AG08395 (cell line): ENCODE measurements at regions not wholly inside any gene's neighbourhood (a gene's known extent, or its start where the extent isn't known, plus 50 kb on each side); places are given as distances from the start of the nearest gene placed in this dataset.

ENCODE experiments used
- DNase-seq: peaks from one replicate; pipeline ENCODE4 v3.0.0; 2012; ENCODE audit warnings: mixed read lengths, low spot score

GRCh38 chr7:12941512-12941911 lies 254.1 kb downstream of the ARL4A start:
- DNase-seq: no peak

GRCh38 chr7:12942609-12943008 lies 255.2 kb downstream of the ARL4A start:
- DNase-seq: no peak

- DNase-seq: no peak
Measured at GRCh38 chr7:12943781-12944180, 256.3 kb downstream of the ARL4A start.

- no peak for DNase-seq
Measured at GRCh38 chr7:12945901-12946300, 258.5 kb downstream of the ARL4A start.

- DNase-seq: no peak
Measured at GRCh38 chr7:12947465-12947864, 260.0 kb downstream of the ARL4A start.

GRCh38 chr7:12949060-12949931 lies 261.9 kb downstream of the ARL4A start:
- DNase-seq: no peak

DNA sequence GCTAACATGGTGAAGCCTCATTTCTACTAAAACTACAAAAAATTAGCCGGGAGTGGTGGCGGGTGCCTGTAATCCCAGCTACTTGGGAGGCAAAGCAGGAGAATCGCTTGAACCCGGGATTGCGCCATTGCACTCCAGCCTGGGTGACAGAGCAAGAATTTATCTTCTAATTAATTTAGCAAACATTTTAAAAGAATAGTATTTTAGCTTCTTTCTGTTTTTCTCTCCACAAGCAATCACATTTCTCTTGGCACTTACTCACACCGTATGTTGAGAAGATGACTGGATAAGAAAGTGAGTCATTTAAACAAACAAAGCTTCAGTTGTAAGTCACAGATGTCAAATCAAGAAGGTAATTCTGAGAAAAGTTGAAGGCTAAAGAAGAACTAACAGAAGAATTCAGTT lies 264.0 kb downstream of the ARL4A start:
- peak; percentile 28 for DNase-seq

GRCh38 chr7:12954380-12955033 lies 267.1 kb downstream of the ARL4A start:
- DNase-seq: no peak

DNA sequence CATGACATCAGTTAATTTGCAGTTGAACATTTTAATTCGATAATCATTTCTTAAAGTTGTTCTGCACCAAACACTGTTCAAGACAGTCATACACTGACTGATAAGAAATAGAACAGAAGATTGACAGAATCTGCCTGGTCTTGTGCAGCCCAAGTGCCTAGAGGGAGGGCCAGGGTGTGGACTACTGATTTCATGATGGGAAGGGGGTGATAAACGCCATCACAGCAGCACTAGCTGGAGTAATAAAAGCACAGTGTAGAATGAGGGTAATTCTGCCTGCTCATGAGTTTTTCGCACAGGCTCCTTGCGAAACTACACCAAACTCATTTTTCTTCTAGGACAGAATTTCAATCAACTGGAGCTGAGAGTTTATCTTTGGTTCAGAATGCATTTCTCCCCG lies 270.1 kb downstream of the ARL4A start:
- no peak for DNase-seq

DNA sequence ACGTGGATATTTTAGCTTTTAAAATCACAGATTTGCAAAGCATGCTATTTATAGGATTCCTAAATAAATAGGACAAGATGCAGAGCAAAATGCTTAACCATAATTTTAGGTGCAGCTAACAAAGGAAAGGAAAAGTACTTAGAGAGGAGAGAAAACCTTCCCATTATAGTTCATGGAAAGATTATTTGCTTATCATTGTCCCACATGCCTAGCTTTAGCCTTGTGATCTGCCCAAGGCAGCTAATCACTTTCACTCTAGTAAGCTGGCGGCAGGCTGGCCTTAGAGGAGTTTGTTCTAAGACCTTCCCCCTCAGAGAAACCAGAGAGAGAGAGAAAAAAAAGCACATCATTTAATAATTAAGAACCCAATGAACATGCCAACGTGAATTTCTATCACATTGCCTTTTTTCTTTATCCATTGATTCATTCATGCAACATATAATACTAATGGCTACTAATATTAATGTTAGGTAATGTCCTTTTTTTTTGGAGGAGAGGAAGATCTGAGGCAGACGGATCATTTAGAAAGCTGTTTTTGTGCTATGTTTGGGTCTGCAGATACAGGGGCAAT lies 274.6 kb downstream of the ARL4A start:
- no peak for DNase-seq

GRCh38 chr7:12963435-12963834 lies 276.0 kb downstream of the ARL4A start:
- DNase-seq: no peak

GRCh38 chr7:12964836-12965235 lies 277.4 kb downstream of the ARL4A start:
- DNase-seq: no peak

DNA sequence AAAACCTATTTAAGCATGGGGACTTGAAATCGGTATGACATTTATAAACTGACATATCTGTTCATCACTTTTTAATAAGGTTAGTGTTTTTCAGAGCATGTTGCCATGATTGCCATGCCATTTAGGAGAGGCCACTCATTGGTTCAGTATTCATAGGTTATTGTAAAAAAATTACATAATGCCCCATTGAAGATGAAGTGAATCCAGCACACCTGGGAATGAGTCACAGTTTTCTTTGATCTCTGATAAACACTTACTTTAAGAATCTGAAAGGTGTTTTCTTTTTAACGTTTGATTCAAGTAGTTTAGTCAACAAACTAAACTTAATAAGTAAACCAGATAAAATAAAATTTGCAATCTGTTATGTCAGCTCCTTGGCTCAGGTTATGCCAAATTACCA lies 278.3 kb downstream of the ARL4A start:
- no peak for DNase-seq

DNA sequence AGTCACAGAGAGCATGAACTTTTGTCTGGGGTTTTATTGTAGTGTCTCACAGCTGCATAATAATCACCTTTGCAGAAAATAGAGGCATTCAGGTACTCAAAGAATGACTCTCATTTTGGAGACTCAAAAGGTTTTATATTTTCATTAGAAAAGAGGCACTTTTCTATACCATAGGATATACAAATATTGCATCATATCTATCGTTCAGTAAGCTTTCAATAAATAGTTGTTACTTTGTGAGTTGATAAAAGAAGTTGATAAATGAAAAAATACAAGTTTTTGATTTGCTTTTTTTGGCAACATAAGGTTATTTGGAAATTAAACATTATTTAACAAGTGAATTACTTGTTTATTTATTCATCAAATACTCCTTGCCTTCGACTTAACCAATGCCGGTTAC lies 279.9 kb downstream of the ARL4A start:
- no peak for DNase-seq

DNA sequence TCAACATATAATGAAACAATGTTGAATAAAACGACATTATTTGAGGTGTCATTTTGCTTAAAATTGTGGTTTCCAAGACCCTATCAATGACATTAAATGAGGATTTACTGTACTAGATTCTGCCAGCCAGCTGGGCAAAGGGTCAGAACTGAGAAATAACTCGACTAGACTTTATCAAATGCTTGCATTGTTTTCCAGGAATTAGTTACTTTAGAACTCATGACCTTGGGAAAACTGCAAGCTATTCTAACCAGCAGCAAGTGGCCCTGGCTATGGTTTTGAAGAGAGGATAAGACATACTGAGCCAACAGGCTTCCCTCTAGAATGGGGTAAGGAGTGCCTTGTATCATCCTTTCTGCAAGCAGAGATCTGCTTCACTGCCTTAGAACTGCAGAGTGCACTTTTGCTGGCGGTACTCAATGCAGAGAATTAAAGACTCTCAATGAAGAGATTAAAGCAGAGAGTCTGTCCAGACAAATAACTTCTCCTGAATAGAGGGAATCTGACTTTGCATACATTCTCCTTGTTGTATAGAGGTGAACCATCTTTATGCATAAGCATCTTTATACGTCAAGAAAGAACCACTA lies 281.5 kb downstream of the ARL4A start:
- DNase-seq: no peak

DNA sequence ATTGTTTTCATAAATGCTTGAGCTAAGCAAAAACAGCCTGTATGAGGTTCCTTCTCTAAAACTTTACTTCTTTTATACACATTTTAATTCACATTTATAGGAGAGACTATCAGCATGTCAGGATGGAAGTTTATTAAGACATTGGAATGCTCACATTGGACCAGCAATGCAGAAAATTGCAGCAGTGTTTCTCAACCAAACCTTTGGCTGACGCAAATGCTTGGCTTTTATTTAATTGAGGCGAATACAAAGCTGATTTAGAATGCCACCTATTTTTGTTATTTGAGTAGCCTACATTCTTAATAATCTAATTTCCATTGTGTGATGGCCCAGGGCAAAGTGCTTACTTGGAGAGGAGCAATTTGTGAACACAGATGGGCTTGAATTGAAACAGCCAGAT lies 283.2 kb downstream of the ARL4A start:
- no peak for DNase-seq

DNA sequence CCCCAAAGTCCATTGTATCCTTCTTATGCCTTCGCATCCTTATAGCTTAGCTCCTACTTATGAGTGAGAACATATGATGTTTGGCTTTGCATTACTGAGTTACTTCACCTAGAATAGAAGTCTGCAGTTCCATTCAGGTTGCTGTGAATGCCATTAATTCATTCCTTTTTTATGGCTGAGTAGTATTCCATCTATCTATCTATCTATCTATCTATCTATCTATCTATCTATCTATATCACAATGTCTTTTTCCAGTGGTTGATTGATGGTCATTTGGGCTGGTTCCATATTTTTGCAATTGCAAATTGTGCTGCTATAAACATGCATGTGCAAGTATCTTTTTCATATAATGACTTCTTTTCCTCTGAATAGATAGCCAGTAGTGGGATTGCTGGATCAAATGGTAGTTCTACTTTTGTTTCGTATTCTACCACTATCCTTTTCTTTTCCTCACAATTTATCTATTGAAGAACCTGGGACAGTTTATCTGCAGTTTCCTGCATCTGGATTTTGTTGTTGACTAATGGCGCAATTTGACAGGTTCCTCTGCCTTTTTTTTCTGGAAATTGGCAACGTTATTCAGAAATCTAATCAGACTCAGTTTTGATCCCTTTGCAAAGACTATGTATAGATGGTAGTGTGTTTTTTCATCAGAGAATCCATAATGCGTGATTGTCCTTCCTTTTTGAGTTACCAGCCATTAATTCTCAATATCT lies 287.2 kb downstream of the ARL4A start:
- no peak for DNase-seq

DNA sequence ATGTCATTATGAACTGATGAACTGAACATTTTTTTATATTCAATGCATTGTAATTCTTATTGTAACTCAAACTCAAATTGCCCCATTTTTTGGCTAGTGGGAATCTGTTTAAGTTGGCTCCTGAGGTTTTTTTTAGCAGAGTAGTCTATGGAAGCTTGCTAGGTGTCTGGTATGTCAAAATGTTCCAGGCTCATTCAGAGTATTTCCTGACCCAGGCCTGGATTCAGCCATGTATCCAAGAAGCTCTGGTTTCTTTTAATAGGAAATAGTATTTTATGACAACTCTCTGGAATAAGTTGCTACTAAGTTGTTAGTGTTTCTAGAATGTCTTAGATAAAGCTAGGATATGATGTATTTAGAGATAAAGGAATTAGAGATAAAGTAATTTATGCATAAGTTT lies 288.0 kb downstream of the ARL4A start:
- DNase-seq: no peak

DNA sequence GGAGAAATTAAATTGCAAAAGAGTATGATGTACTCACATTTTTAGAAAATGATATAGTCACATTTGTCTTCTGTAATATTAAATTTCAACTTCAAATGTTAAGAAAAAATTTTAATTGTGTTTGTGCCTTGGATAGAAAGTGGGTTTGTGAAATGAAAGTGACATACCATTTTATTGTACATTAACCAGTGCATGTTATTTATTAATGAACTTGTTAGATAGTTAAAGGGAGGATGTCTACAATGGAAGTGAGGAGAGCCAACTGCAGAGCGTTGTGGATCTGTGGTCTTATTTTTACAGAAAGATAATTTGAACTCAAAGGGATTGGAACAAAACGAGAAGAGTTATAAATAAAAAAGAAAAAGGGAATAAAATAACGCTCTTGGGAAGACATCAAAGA lies 291.7 kb downstream of the ARL4A start:
- DNase-seq: no peak

GRCh38 chr7:12982178-12982577 lies 294.7 kb downstream of the ARL4A start:
- DNase-seq: no peak

DNA sequence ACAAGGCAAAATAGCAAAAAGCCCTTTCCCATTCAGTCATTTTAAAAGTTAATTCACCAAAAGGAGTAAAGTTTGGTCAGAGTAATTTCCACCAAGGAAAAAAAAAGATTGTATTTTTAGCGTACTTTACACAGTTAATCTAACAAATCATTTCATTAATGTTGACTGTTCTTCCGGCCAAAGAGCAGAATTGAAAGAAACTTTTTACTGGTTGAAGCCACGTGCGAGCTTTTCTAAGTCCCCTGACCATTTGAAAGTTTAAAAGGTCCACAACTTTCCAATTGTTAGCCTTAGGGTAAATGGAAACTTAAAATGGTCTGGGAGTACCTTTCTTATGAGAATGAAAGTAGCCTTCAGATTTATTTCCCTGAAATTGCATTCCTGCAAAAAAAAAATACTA lies 296.7 kb downstream of the ARL4A start:
- DNase-seq: no peak

DNA sequence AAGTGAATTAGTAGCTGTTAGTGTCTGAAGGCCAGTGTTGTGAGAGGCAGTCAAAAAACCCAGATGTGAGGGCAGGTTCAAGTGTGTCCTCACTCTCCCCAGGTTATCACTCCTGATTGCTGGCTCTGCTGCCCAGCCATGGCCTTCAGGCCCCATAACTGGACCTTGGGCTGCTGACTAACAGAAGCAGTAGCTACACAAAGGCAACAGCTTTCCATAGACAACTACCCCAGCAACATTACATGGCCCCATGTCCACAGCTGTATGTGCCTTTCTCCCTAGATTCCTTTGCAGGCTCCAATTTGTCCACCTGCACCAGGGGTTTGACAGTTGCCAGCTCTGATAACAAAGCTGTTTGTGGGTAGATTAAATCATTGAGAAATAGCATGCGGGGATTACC lies 297.8 kb downstream of the ARL4A start:
- DNase-seq: no peak
